LNCAP (cell line): ENCODE measurements at regions not wholly inside any gene's neighbourhood (a gene's known extent, or its start where the extent isn't known, plus 50 kb on each side); places are given as distances from the start of the nearest gene placed in this dataset.

Experiments used
- TF ChIP-seq, protein P1 (sequence below): fragments of 450-650 bp; IDR thresholded peaks from 2 replicates; pipeline ENCODE4 v1.5.1; 2017; ENCODE audit warnings: mild to moderate bottlenecking

DNA sequence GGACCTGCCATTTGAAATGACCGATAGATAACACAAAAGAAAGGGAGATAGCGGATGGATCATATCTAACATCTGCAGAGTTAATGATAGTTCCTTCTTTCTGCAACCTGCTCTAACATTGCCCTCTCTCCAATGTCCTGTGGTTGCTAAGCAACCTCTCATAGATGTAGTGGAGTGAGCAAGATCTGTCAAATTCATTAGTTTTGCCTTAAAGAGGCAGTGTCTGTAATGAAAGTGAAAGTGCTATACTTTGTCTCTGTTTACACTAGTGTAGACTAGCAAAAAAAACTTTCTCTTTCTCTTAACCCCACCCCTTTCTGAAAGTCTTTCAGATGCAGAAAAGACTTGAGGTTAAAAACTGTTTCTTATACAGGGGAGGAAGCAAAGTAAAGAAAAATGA lies 1196.9 kb downstream of the SORCS3 start:
- TF ChIP-seq, protein P1, sequence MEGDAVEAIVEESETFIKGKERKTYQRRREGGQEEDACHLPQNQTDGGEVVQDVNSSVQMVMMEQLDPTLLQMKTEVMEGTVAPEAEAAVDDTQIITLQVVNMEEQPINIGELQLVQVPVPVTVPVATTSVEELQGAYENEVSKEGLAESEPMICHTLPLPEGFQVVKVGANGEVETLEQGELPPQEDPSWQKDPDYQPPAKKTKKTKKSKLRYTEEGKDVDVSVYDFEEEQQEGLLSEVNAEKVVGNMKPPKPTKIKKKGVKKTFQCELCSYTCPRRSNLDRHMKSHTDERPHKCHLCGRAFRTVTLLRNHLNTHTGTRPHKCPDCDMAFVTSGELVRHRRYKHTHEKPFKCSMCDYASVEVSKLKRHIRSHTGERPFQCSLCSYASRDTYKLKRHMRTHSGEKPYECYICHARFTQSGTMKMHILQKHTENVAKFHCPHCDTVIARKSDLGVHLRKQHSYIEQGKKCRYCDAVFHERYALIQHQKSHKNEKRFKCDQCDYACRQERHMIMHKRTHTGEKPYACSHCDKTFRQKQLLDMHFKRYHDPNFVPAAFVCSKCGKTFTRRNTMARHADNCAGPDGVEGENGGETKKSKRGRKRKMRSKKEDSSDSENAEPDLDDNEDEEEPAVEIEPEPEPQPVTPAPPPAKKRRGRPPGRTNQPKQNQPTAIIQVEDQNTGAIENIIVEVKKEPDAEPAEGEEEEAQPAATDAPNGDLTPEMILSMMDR: no peak

DNA sequence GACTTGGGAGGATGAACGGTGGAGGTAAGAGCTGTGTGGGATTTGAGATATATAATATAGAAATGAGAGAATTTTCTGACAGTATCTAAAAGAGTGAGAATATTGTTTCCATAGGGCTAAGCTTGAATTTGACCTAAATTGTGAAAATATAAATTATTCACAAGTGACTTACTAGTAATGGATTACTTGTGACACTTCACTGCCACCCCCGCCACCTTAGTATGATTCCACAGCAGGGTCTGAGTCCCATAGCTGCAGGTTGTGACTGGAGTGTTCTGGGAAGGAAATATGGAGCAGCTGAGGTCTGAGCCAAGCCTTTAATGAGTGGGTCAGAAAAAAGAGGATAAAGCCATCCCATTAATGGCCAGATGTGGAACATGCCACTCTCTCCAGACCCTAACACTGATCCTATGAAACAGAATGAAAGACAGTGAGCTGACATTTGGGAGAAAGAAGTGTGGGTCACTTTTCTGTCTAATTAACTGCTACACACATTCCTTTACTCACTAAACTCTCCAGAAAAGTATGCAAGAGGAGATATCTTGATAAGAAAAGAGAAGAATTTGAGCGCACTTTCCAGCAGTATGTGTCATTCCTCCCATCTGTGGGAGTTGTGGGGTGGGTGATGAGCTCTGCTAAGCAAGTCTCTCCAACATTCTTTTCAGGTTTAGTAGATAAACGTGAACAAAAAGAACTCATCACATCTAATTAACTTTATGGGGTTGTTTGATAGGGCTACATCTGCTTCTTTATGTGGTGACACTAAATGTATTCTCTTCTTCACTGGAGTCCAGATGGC lies 1193.4 kb downstream of the SORCS3 start:
- TF ChIP-seq, protein P1: no peak

DNA sequence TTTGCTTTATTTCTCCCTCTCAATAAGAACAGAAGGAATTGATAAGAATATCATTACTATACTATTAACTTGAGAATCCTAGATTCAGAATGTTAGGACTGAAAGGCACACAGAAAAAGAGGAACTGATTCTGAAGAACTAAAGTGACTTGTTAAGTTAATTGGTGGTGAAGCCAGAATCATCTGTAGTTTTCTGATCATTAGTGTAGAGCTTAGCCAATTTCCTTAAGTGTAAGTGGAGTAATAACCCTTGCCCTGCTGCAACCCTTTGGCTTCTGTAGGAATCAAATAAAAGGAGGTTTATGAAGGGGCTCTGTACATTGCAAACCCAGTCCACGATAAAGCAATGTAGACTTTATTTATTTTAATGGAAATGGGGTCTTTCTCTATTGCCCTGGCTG lies 1186.0 kb downstream of the SORCS3 start:
- TF ChIP-seq, protein P1: no peak

DNA sequence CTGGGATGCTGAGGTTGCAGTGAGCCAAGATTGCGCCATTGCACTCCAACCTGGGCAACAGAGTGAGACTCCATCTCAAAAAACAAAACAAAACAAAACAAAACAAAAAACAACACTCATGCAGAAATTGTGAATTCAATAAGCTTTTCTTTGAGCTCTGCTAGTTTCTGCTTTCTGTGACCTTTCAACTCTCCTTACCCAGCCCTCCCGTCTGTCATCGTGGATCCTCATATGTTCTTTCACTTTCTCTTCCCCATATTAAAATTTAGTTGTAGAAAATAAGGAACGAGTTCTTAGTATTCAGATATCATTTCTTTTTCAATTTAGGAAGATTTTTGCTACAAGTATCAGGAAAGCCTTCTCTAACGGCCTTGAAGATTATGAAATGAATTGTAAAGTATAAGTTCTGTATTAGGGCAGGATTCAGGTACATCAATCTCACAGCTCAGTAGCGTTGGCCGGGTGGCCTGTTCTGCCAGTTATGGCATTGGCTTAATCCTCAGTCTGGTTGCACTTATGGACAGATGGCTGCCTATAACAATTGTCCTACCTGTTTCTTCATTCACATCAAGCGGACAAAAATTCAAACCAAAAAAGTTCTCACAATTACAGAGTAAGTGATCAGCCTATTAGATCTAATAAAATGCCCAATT lies 1167.0 kb downstream of the SORCS3 start:
- TF ChIP-seq, protein P1: no peak

DNA sequence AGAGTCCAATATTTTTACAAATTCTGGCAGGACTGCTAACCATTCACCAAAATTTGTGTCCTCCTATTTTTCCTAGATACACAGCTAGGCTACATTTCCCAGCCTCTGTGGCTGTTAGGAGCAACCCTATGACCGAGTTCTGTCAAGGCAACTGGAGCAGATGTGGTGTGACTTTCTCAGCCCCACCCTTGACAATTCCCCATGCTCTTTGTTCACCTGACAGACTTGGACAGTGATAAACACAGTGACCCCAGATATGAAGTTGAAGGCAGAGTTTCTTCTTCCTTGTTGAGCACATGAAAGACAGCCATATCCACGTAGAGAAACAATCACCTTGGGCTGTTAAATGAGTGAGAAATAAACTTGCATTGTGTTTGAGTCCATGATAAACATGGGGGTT lies 1162.1 kb downstream of the SORCS3 start:
- TF ChIP-seq, protein P1: no peak

DNA sequence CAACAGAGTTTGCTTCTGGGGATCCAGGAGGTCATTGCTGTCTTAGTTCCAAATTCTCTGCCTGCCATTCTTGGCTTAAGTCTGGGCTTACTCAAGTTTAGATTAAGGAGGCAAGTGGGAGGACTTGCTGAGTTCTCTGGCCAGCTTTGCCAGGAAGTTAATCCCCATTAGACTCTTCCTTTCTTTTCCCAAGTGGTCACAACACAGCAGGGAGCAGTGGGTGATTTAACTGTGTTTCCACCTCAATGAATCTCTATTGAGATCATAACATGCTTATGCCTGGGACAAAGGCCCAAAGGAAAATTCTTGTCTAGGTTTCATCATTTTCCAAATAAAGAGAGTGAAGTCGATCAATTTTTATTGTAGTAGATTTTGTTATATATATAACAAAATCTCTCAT lies 1159.6 kb downstream of the SORCS3 start:
- TF ChIP-seq, protein P1: no peak

DNA sequence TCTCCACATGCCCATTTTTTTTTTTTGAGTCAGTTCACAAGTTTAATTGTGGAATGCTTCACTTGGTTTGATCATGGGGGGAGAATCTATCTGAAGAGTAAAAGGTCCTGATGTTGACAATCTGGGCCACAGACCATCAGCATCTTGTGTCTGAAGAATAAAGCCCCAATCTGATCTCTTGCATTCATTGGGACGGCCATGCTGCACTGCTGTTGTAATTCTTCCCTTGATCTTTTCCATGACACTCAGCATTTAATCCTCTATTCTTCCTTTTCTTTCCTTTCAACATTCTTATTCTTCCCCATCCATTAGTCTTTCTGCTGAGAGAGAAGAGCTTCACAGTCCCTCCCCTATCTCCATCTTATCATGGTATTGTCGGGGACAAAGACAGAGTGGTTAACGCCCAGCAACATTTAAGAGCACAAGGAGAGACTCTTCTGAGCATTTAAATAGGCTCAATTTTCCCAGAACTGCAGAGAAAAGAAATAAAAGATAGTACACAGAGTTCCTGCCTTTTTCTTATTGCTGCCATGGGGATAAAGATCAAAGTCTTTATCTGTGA lies 1157.3 kb downstream of the SORCS3 start:
- TF ChIP-seq, protein P1: no peak
